ENCODE measurements at regions not wholly inside any gene's neighbourhood (a gene's known extent, or its start where the extent isn't known, plus 50 kb on each side); places are given as distances from the start of the nearest gene placed in this dataset.

- CTCF ChIA-PET, result no interaction called here
- H4K20me1 ChIP-seq (ENCODE audit: control insufficient read depth, insufficient read depth, low read length, poor library complexity, severe bottlenecking), result no peaks in the 10 kb centered on the region
- H3K9ac ChIP-seq (ENCODE audit: low read length), result no peak overlapping the region
- H3K9me3 ChIP-seq (ENCODE audit: control extremely low read depth in 1 of 3, control insufficient read depth in 2 of 3, insufficient read depth in 1 of 3, low read length in 2 of 3), result no peaks in the 10 kb centered on the region
- no peak overlapping the region for H2AFZ ChIP-seq (ENCODE audit: insufficient read depth, low read depth, low read length, poor library complexity, severe bottlenecking)
- no peak overlapping the region for H3K4me2 ChIP-seq (replicated peaks; ENCODE audit: low read depth, low read length, poor library complexity, severe bottlenecking)
- no CpG with 5 or more reads among the region's 3 CpGs for WGBS (ENCODE audit: insufficient coverage)
- H3K27me3 Mint-ChIP-seq, result no peaks in the 10 kb centered on the region
- no peaks in the 10 kb centered on the region for H3K4me1 Mint-ChIP-seq
- H3K27ac ChIP-seq (ENCODE audit: low read length in 2 of 2), result no peak overlapping the region
- H3K36me3 ChIP-seq (replicated peaks in 1 of 2; ENCODE audit: control extremely low read depth in 1 of 2, control insufficient read depth in 1 of 2, extremely low read depth in 1 of 2, insufficient read depth in 2 of 2, low read length in 1 of 2), result no peaks in the 10 kb centered on the region
- POLR2A ChIA-PET, result no interaction called here
- TF ChIP-seq EZH2 (IDR thresholded peaks at IDR 0.05; ENCODE audit: borderline replicate concordance, insufficient read depth, low read depth, low read length, poor library complexity, severe bottlenecking), result no peak
- no peak for TF ChIP-seq CTCF (IDR thresholded peaks at IDR 0.05)
- ATAC-seq (ENCODE audit: low read depth) (no peak), DNase-seq (no peak)
- no peak overlapping the region for H3K27ac Mint-ChIP-seq
- no peaks in the 10 kb centered on the region for H3K9me3 Mint-ChIP-seq (ENCODE audit: insufficient read depth)
- H3K27me3 ChIP-seq (replicated peaks in 1 of 4; ENCODE audit: control extremely low read depth in 1 of 4, control insufficient read depth in 3 of 4, insufficient read depth in 4 of 4, low read length in 3 of 4), result no peaks in the 10 kb centered on the region
- no peaks in the 10 kb centered on the region for H3K4me1 ChIP-seq (ENCODE audit: control insufficient read depth in 2 of 2, insufficient read depth in 2 of 2, low read length in 2 of 2)
- H3K4me3 ChIP-seq (ENCODE audit: control extremely low read depth in 1 of 5, extremely low read depth in 1 of 5, insufficient read depth in 1 of 5, low read depth in 2 of 5, low read length in 4 of 5), result no peak overlapping the region
- intact Hi-C loops (cut with micrococcal nuclease), result no loop called here
- no peak overlapping the region for H3K4me3 Mint-ChIP-seq
- H3K79me2 ChIP-seq (ENCODE audit: control insufficient read depth, insufficient read depth, low read length), result no peaks in the 10 kb centered on the region
Measured at GRCh38 chr1:58209575-58209974, 337.0 kb downstream of the OMA1 start.

GRCh38 chr1:58206749-58207148, 339.8 kb downstream of the OMA1 start:
- no peaks in the 10 kb centered on the region for H3K4me1 Mint-ChIP-seq
- no peak for ATAC-seq (ENCODE audit: low read depth)
- no peak overlapping the region for H3K27ac Mint-ChIP-seq
- peaks cover 3% of the 10 kb centered on the region for H3K27me3 Mint-ChIP-seq
- ChIA-PET CTCF (no interaction called here), POLR2A (no interaction called here)
- no peak overlapping the region for H3K9ac ChIP-seq (ENCODE audit: low read length)
- H3K27me3 ChIP-seq (replicated peaks in 1 of 4; ENCODE audit: control extremely low read depth in 1 of 4, control insufficient read depth in 3 of 4, insufficient read depth in 4 of 4, low read length in 3 of 4), result no peaks in the 10 kb centered on the region
- no peak overlapping the region for H2AFZ ChIP-seq (ENCODE audit: insufficient read depth, low read depth, low read length, poor library complexity, severe bottlenecking)
- no peak overlapping the region for H3K4me3 ChIP-seq (ENCODE audit: control extremely low read depth in 1 of 5, extremely low read depth in 1 of 5, insufficient read depth in 1 of 5, low read depth in 2 of 5, low read length in 4 of 5)
- H3K4me3 Mint-ChIP-seq, result no peak overlapping the region
- no peaks in the 10 kb centered on the region for H3K4me1 ChIP-seq (ENCODE audit: control insufficient read depth in 2 of 2, insufficient read depth in 2 of 2, low read length in 2 of 2)
- H3K4me2 ChIP-seq (replicated peaks; ENCODE audit: low read depth, low read length, poor library complexity, severe bottlenecking), result no peak overlapping the region
- TF ChIP-seq EZH2 (IDR thresholded peaks at IDR 0.05; ENCODE audit: borderline replicate concordance, insufficient read depth, low read depth, low read length, poor library complexity, severe bottlenecking) (no peak), CTCF (IDR thresholded peaks at IDR 0.05) (no peak)
- H3K9me3 Mint-ChIP-seq (ENCODE audit: insufficient read depth), result no peaks in the 10 kb centered on the region
- WGBS (ENCODE audit: insufficient coverage), result no CpG with 5 or more reads among the region's 1 CpG
- no peaks in the 10 kb centered on the region for H3K79me2 ChIP-seq (ENCODE audit: control insufficient read depth, insufficient read depth, low read length)
- no peaks in the 10 kb centered on the region for H4K20me1 ChIP-seq (ENCODE audit: control insufficient read depth, insufficient read depth, low read length, poor library complexity, severe bottlenecking)
- DNase-seq, result no peak
- intact Hi-C loops (cut with micrococcal nuclease), result no loop called here
- H3K9me3 ChIP-seq (ENCODE audit: control extremely low read depth in 1 of 3, control insufficient read depth in 2 of 3, insufficient read depth in 1 of 3, low read length in 2 of 3), result no peaks in the 10 kb centered on the region
- H3K36me3 ChIP-seq (replicated peaks in 1 of 2; ENCODE audit: control extremely low read depth in 1 of 2, control insufficient read depth in 1 of 2, extremely low read depth in 1 of 2, insufficient read depth in 2 of 2, low read length in 1 of 2), result no peaks in the 10 kb centered on the region
- no peak overlapping the region for H3K27ac ChIP-seq (ENCODE audit: low read length in 2 of 2)
